Thyroid gland (tissue), 4 donors: ENCODE measurements at regions not wholly inside any gene's neighbourhood (a gene's known extent, or its start where the extent isn't known, plus 50 kb on each side); places are given as distances from the start of the nearest gene placed in this dataset.

Experiments
- DNase-seq, 2 donors: peaks; one replicate each; pipeline ENCODE4 v3.0.0-alpha.2; 2019
- H3K27ac ChIP-seq, 3 donors: fragments of 200-600 bp; sonication (generic); 1 replicate in 2 of 3; 2 replicates in 1 of 3; pipeline ENCODE4 v1.5.1; 2016 to 2019; ENCODE audit warnings: mild to moderate bottlenecking in 1 of 3, moderate library complexity in 1 of 3
- H3K27me3 ChIP-seq: fragments of 200-600 bp; sonication (generic); one replicate; pipeline ENCODE4 v1.5.1; 2019
- H3K36me3 ChIP-seq, 2 donors: fragments of 200-600 bp; sonication (generic); one replicate each; pipeline ENCODE4 v1.5.1; 2016 to 2019
- H3K4me1 ChIP-seq, 2 donors: fragments of 200-600 bp; sonication (generic); one replicate each; pipeline ENCODE4 v1.5.1; 2017 to 2019
- H3K4me3 ChIP-seq, 3 donors: fragments of 200-600 bp; sonication (generic); replicated peaks in 1 of 3; 1 replicate in 2 of 3; 2 replicates in 1 of 3; pipeline ENCODE4 v1.5.1; 2016; ENCODE audit warnings: mild to moderate bottlenecking in 1 of 3
- H3K9me3 ChIP-seq: fragments of 200-600 bp; sonication (generic); one replicate; pipeline ENCODE4 v1.5.1; 2017
- POLR2A ChIP-seq, 2 donors: fragments of 450-650 bp; IDR thresholded peaks; one replicate each; pipeline ENCODE4 v1.6.1; 2017; ENCODE audit warnings: antibody characterized with exemption in 2 of 2, mild to moderate bottlenecking in 2 of 2, moderate library complexity in 1 of 2
- WGBS, 2 donors: methylation state at CpG; one replicate each; pipeline ENCODE4 v1.1.5; 2017; 5-methylcytosine and 5-hydroxymethylcytosine counted together
- intact Hi-C: fragments of 100-400 bp; cut with DNase I; formaldehyde crosslinking; loops from one replicate; pipeline ENCODE4 v1.15.1; 2023
- TF ChIP-seq, protein P1 (sequence below), 6 experiments: fragments of 200-600 bp in 3 of 6; fragments of 450-650 bp in 3 of 6; sonication (generic) in 3 of 6; IDR thresholded peaks; one replicate each; pipeline ENCODE4 v1.5.1; 2016 to 2019; ENCODE audit warnings: antibody characterized with exemption in 6 of 6, mild to moderate bottlenecking in 2 of 6, inconsistent platforms in 1 of 6, moderate library complexity in 1 of 6

DNA sequence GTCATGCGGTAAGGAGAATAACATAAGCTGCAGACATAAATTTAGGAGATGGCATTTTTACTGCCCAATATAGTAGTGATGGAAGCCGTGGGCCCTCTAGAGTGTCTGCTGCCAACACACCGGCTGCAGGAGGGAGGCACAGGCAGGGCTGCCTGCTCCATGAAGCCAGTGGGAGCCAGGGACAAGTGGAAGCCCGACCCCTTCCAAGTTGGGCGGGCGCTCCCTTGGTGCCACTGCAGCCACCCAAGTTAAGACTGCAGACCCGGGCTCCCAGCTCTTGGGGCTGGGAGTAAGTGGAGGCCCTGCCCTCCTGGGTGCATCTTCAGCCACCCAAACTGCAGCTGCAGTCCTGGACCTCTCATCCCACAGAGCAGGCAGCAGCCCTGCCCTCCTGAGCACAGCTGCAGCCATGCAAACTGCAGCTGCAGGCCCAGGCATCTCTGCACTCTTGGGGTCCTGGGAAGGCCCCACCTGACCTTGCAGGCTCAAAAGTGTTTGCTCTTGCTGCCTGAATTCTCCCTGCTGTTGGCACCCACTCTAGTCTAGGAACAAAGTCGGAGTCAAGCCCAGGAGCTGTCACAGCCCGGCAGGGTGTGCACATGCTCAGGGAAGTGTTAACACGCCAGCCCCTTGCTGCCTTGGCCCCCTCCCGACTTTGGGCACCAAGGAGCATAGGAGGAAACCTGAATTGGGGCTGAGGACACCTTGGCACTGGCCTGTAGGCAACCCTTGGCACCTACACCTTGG is 437.2 kb upstream of the PRMT6 start:
- intact Hi-C loops: no loop called here
- TF ChIP-seq POLR2A (IDR thresholded peaks at IDR 0.05): no peak
- TF ChIP-seq, protein P1, sequence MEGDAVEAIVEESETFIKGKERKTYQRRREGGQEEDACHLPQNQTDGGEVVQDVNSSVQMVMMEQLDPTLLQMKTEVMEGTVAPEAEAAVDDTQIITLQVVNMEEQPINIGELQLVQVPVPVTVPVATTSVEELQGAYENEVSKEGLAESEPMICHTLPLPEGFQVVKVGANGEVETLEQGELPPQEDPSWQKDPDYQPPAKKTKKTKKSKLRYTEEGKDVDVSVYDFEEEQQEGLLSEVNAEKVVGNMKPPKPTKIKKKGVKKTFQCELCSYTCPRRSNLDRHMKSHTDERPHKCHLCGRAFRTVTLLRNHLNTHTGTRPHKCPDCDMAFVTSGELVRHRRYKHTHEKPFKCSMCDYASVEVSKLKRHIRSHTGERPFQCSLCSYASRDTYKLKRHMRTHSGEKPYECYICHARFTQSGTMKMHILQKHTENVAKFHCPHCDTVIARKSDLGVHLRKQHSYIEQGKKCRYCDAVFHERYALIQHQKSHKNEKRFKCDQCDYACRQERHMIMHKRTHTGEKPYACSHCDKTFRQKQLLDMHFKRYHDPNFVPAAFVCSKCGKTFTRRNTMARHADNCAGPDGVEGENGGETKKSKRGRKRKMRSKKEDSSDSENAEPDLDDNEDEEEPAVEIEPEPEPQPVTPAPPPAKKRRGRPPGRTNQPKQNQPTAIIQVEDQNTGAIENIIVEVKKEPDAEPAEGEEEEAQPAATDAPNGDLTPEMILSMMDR (IDR thresholded peaks at IDR 0.05): no peak
- DNase-seq: no peak
- H3K27me3 ChIP-seq: no peaks in the 10 kb centered on the region
- H3K4me3 ChIP-seq: no peak overlapping the region
- no peaks in the 10 kb centered on the region for H3K9me3 ChIP-seq
- 82 to 86% methylated on average over 10 of the region's 11 CpGs for WGBS, 2 donors
- H3K27ac ChIP-seq: no peak overlapping the region
- no peaks in the 10 kb centered on the region for H3K36me3 ChIP-seq
- H3K4me1 ChIP-seq: no peaks in the 10 kb centered on the region

DNA sequence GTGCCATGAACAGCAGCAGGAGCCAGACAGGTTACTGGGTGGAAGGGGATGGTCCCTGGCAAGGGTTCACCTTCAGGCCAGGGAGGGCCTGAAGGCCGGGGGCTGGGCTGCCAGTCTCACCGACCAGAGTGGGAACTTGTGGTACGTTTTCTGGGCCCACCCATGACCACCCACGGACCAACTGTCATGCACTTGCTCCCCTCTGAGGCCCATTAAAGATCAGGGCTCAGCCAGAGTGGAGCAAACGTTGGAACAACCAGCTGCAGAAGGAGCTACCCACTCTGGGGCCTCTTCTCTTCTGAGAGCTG is 436.7 kb upstream of the PRMT6 start:
- no peak for DNase-seq
- H3K9me3 ChIP-seq: no peaks in the 10 kb centered on the region
- no peaks in the 10 kb centered on the region for H3K4me1 ChIP-seq
- 67 to 87% methylated on average over 3 to 4 of the region's 5 CpGs for WGBS, 2 donors
- H3K27ac ChIP-seq: no peak overlapping the region
- intact Hi-C loops: no loop called here
- no peaks in the 10 kb centered on the region for H3K27me3 ChIP-seq
- no peak for TF ChIP-seq POLR2A (IDR thresholded peaks at IDR 0.05)
- TF ChIP-seq, protein P1 (IDR thresholded peaks at IDR 0.05): no peak
- no peaks in the 10 kb centered on the region for H3K36me3 ChIP-seq
- no peak overlapping the region for H3K4me3 ChIP-seq

DNA sequence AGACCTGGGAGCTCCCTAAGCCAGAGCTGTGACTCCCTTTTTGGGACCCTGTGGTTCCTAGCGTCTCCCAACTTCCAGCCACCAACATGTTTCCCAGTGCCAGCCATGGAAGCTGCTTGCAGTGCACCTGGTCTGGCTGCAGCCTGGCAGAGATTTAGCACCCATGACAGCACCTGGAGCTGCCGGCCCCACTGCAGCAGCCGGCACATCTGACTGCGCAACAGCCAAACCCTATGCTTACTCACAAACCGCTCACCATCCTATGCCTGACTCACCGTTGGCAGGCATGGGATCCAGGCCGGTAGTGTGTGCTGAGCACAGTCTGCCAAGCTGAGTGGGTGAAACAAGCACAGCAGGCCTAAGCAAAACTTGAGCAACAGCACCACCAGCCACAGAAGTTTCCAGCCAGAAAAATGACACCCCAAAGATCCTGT is 435.9 kb upstream of the PRMT6 start:
- no peaks in the 10 kb centered on the region for H3K27me3 ChIP-seq
- no peaks in the 10 kb centered on the region for H3K36me3 ChIP-seq
- no peaks in the 10 kb centered on the region for H3K4me1 ChIP-seq
- no peaks in the 10 kb centered on the region for H3K9me3 ChIP-seq
- H3K27ac ChIP-seq: no peak overlapping the region
- TF ChIP-seq POLR2A (IDR thresholded peaks at IDR 0.05): no peak
- TF ChIP-seq, protein P1 (IDR thresholded peaks at IDR 0.05): no peak
- no peak for DNase-seq
- intact Hi-C loops: no loop called here
- no peak overlapping the region for H3K4me3 ChIP-seq
- WGBS, 2 donors: 75 to 78% methylated on average over 6 to 7 of the region's 7 CpGs

DNA sequence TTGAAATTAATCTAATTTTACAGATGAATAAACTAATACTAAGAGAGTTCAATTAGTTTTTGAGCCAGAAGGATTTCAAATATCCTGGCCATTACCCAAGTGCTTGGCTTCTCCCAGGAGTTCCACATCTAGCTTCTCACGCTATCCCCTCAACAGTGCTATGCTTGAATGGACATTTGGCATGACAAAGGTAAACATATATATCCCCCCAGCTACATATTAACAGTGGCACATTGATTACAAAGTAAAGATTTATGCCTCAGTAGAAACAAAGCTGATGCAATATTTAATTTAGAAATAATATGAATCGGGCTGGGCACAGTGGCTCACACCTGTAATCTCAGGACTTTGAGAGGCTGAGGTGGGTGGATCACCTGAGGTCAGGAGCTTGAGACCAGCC is 434.6 kb upstream of the PRMT6 start:
- Histone ChIP-seq H3K27ac (no peak overlapping the region), H3K36me3 (no peaks in the 10 kb centered on the region), H3K27me3 (no peaks in the 10 kb centered on the region), H3K9me3 (no peaks in the 10 kb centered on the region), H3K4me3 (no peak overlapping the region), H3K4me1 (no peaks in the 10 kb centered on the region)
- TF ChIP-seq, protein P1 (IDR thresholded peaks at IDR 0.05): no peak
- no peak for TF ChIP-seq POLR2A (IDR thresholded peaks at IDR 0.05)
- intact Hi-C loops: no loop called here
- DNase-seq: no peak
- 43 to 49% methylated on average over 2 of the region's 2 CpGs for WGBS, 2 donors

DNA sequence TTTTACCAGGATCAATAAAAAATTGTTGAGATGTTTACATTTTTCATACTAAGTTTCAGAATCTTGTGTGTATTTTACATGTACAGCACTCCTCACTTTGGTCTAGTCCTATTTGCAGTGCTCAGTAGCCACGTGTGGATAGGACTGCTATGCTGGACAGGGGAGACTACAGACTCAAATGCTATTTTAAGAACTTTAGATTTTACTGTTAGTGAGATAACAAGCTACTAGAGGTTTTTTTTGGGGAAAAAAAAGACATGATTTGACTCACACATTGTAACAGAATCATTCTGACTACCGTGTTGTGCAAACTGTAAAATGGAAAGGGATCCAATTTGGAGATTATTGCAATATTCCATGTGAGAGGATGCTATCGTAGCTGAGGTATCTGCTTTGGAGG is 418.9 kb upstream of the PRMT6 start:
- H3K27ac ChIP-seq: no peak overlapping the region
- WGBS, 2 donors: 68 to 72% methylated on average over 3 of the region's 3 CpGs
- TF ChIP-seq, protein P1 (IDR thresholded peaks at IDR 0.05): no peak
- TF ChIP-seq POLR2A (IDR thresholded peaks at IDR 0.05): no peak
- no peak overlapping the region for H3K4me3 ChIP-seq
- intact Hi-C loops: no loop called here
- no peak for DNase-seq
- H3K27me3 ChIP-seq: no peaks in the 10 kb centered on the region
- no peaks in the 10 kb centered on the region for H3K4me1 ChIP-seq
- no peaks in the 10 kb centered on the region for H3K9me3 ChIP-seq
- no peaks in the 10 kb centered on the region for H3K36me3 ChIP-seq
